ENCODE measurements at regions not wholly inside any gene's neighbourhood (a gene's known extent, or its start where the extent isn't known, plus 50 kb on each side); places are given as distances from the start of the nearest gene placed in this dataset.
"Not testable (repeated sequence)": the region's sequence is repeated elsewhere in the genome, so short reads cannot be mapped to it uniquely, and the experiment has no call there.

DNA sequence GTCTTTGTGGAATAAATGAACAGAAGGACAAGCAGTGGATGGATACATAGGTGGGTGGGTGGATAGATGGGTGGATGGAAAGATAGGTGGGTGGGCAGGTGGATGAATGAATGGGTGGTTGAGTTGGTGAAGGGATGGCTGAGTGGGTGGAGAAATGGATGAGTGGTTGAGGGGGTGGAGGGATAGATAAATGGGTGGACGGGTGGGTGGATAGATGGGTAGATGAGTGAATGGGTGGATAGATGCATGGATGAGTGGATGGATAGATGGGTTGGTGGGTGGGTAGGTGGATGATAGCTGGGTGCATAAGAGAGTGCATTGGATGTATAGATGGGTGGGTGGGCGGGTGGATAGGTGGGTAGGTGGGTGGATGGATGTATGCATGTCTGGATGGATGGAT, 63.5 kb downstream of the UNC93B1 start:
- DNase-seq, result not testable (repeated sequence)

DNA sequence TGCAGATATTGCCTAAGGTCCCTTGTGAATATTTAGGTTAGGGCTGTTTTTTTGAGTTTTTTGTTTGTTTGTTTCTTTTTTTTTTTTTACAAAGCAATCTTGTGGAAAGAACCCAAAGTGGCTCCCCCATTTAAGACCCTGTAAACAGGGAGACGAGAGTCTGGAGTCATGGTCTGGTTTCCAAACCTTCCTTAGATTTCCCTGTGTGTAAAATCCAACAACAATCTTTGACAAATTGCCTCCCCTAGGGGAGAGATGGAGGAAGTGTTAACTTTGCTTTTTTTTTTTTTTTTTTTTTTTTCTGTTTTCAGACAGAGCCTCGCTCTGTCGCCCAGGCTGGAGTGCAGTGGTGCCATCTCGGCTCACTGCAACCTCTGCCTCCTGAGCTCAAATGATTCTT, 64.9 kb downstream of the UNC93B1 start:
- DNase-seq, result not testable (repeated sequence)

DNA sequence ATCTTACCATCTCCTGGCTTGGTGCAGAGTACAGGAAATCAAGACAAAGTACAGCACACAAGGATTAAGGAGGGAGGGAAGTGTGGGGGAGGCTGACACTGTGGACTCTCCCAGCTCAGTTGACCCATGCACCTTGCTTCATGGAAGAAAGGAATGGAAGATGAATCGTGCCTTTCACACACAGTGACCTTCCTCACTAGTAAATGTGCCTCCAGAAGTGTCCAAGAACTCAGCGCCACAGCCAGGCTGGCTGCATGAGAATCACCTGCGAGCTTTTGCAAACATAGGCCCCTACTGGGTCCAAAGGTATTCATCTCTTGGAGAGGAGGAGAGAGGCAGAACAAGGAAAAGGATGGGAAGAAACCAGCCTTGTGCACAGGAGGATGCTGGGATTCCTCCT, 65.5 kb downstream of the UNC93B1 start:
- not testable (repeated sequence) for DNase-seq

DNA sequence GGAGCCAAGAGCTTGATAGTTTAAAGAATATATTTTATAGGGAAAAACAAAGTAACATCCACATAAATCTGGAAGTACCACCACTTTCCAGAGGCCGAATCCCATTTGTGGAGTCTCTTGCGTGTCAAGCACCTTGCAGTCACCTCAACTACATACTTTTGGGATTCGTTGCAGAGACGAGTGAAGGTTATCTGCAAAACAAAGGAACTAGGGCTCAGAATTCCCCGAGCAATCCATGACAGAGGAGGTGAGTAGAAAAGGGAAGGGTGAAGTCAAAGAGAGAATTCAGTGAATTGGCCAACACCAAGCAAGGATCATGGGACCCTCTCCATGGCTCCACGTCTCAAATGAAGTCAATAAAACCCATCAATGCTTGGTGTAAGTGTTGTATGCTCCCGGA, 80.3 kb downstream of the UNC93B1 start:
- not testable (repeated sequence) for DNase-seq

DNA sequence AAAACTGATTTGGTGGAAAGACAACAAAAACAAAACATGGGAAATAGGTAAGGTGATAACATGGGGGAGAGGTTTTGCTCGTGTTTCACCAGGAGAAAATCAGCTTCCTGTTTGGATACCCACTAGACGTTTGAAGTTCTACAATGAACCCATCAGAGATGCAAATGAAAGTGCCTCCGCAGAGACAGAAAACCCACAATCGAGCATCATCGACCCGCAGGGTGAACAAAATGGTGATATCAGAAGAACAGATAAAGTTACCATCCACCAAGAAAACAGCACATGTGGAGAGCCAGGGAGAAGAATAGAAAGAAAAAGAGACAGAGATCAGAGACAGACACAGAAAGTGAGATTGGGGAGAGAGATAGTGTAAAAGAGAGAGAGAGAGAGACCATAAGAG, 83.4 kb downstream of the UNC93B1 start:
- DNase-seq, result not testable (repeated sequence)

DNA sequence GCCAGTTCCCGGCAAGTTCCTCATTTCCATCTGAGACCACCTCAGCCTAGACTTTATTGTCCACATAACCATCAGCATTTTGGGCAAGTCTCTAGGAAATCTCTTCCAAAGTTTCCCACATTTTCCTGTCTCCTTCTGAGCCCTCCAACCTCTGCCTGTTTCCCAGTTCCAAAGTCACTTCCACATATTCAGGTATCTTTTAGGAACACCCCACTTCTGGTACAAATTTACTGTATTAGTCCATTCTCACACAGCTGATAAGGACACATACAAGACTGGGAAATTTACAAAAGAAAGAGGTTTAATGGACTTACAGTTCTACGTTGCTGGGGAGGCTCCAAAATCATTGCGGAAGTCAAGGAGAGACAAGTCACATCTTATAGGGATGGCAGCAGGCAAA, 91.7 kb downstream of the UNC93B1 start:
- DNase-seq, result not testable (repeated sequence)

DNA sequence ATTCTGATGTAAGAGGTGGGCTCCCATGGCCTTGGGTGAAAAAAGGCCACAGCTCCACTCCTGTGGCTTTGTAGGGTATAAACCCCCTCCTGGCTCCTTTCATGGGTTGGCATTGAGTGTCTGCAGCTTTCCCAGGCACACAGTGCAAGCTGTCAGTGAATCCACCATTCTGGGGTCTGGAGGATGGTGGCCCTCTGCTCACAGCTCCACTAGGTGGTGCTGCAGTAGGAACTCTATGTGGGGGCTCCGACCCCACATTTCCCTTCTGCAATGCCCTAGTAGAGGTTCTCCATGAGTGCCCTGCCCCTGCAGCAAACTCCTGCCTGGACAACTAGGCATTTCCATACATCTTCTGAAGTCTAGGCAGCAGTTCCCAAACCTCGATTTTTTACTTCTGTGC, 92.7 kb downstream of the UNC93B1 start:
- DNase-seq, result not testable (repeated sequence)

DNA sequence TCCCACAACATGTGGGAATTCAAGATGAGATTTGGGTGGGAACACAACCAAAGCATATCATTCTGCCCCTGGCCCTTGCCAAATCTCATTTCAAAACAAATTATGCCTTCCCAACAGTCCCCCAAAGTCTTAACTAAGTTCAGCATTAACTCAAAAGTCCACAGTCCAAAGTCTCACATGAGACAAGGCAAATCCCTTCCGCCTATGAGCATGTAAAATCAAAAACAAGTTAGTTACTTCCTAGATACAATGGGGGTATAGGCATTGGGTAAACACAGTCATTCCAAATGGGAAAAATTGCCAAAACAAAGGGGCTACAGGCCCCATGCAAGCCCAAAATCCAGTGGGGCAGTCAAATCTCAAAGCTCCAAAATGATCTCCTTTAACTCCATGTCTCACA, 93.1 kb downstream of the UNC93B1 start:
- not testable (repeated sequence) for DNase-seq

DNA sequence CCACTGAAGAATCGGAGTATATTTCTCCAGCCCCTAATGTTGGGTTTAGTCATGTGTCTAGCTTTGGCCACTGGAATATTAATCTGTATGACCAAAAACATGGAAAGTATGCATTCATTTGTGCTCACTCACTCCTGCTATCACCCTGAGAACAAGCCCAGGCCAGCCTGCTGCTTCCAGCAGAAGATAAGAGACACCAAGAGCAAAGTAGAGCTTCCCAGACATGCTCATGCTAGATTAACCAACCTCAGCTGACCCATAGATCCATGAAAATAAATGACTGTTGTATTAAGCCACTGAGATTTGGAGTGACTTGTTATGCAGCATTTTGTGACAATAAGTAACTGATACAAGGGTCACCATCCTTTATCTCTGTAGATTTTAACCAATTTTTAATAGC, 96.9 kb downstream of the UNC93B1 start:
- DNase-seq, result not testable (repeated sequence)

DNA sequence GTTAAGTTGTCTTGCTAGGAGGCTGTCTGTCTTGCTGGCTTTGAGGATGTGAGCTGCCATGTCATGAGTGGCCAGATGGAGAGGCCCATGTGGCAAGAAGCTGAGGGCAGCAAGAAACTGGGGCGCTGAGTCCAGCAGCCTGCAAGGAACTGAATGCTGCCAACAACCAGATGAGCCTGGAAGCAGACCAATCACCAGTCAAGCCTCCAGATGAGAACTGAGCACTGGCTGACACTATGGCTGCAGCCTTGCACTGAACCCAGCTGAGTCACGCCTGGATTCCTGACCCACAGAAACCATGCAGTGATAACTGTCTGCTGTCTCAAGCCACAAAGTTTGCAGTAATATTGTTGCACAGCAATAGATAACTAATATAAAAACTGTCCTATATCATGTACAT, 104.4 kb downstream of the UNC93B1 start:
- not testable (repeated sequence) for DNase-seq

DNA sequence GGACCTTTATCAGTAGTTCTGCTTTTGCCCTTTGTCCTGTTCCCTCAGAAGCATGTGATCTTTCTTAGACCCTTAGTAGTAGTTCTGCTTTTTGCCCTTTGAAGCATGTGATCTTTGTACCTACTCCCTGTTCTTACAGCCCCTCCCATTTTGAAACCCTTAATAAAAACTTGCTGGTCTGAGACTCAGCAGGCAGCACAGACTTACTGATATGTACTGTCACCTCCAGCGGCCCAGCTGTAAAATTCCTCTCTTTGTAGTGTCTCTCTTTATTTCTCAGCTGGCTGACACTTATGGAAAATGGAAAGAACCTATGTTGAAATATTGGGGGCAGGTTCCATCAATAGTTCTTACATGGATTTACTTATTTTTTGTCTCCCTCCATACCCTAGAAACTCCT, 110.4 kb downstream of the UNC93B1 start:
- not testable (repeated sequence) for DNase-seq

DNA sequence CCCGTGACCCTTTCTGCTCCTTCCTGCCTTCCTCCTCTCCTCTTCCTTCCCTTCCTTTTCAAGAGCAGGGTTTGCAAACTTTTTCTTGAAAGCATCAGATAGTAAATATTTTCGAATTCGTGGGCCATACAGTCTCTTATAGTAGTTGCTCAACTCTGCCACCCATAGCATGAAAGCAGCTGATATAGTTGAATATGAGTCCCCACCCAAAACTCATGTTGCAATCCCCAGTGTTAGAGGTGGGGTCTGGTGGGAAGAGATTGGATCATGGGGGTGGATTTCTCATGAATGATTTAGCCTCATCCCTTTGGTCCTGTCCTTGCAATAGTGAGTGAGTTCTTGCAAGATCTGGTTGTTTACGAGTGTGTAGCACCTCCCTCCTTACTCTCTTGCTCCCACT, 114.3 kb downstream of the UNC93B1 start:
- DNase-seq, result not testable (repeated sequence)

DNA sequence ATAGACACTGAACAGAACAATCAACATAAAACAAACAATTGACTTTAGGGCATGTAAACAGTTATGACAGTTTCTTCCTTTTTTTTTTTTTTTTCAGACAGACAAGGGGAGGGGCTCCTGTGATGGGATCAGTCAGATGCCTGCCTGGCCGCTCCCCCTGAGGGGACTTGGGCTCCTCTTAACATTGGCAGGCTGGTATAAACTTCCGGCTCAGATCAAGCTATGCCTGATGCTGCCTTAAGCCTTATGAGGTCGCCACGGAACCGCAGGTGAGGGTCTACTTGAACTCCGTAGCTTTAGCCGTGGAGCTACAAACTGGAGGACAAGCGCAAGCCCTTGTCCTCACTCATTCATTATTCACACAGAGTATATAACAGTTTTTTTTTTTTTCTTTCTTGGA, 115.8 kb downstream of the UNC93B1 start:
- not testable (repeated sequence) for DNase-seq

DNA sequence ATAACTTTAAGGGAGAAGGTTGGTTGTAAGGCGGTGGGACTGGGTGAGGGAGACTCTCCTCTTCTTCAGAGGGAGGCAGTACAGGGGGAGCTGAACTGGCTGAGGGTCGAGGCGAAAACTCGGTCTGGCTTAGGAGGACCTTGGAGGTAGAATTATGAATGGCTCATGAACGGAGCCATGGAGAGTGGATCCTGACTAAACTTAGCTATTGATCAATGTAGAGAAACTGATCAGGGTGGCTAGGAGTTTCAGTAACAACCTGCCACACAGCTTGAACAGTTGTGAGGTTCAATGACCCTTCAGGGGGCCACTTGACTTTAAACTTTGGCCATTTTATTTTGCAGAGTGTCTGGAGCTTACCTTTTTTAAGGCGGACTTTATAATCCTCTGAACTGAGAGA, 117.2 kb downstream of the UNC93B1 start:
- not testable (repeated sequence) for DNase-seq

DNA sequence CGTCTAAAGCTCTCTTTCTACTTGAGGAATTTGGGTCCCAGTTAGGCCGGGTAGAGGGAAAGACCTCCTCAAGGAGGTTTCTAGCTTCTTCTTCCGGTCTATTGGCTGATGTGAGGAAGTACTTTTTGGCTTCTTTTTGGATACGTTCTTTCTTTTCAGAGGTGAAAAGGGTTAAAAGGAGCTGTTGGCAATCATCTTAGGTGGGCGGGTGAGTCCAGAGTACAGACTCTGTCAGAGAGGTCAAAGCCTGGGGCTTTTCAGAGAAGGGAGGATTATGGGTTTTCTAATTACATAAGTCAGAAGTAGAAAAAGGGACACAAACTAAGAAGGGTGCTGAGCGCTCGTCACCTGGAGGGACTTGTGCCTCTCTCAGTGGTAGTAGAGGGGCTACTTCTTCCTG, 117.7 kb downstream of the UNC93B1 start:
- DNase-seq, result not testable (repeated sequence)

DNA sequence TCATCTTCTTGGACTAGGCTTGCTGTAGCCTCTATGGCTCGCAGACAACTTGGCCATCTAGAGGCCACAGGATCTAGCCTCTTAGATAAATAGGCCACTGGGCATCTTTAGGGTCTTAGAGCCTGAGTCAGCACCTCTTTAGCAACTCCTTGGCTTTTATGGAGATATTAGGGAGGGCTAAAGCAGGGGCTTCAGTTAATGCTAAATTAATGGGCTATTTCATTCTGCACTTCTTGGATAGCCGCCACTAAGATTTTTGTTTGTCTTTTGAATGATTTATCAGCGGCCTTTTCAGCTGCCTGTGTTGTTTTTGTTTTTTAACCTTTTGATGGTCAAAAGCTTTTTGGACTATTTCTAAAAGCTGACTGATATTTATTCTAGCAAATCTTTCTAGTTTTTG, 118.3 kb downstream of the UNC93B1 start:
- not testable (repeated sequence) for DNase-seq

DNA sequence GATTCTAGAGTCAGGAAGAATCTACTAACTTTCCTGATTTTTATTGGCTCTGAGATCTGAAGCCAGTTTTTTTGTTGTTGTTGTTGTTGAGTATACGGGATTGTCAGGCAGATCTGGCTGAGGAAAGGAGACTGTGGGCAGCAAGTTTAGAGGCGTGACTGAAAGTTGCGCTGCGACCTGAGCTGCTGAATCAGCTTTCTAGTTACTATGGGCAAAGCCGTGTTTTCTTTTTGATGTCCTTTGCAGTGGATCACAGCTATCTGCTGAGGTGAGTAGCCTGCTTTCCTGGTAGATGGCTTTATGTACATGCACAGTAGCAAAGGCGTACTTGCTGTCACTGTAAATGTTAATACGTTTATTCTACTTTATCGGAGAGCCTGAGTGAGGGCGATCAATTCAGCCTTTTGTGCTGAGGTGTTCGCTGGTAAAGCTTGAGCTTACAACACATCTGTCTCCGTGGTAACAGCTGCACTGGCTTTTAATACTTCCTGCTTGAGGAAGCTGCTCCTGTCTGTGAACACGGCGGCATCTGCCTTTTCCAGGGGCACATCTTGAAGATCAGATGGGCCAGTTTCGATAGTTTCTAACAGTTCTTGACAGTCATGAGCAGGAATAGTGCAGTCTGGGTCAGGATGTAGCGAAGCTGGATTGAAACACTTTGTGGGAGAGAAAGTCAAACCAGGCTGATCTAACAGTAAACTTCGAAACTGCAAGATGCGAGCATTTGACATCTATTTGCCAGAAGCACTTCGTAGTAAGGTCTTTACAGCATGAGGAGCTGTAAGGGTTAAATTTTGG, 118.9 kb downstream of the UNC93B1 start:
- not testable (repeated sequence) for DNase-seq

DNA sequence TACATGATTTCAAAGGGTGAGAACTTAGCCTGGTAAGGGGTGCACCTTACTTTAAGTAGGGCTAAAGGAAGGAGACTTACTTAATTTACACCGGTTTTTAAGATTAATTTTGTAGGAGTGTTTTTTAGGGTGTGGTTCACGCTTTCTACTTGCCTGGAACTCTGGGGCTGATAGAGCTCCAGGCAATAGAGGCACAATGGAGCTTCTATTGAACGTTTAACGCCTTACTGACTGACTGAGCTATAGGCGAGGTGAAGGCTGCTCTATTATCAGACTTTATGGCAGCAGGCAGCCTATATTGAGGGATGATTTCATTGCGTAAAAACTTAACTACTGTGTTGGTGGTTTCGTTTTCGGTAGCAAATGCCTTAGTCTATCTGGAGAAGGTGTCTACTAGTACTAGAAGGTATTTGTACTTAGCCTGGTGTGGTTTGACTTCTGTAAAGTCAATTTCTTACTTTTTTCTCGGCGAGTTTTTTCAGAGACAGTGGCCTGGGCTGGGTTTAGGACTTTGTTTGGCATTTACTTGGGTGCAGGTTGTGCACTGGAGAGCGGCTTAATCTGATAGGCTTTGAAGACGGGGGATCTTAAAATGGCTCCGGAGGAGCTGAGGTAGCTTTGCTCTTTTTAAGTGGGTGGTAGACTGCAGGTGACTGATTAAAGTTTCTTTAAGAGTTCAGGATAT, 119.7 kb downstream of the UNC93B1 start:
- not testable (repeated sequence) for DNase-seq

DNA sequence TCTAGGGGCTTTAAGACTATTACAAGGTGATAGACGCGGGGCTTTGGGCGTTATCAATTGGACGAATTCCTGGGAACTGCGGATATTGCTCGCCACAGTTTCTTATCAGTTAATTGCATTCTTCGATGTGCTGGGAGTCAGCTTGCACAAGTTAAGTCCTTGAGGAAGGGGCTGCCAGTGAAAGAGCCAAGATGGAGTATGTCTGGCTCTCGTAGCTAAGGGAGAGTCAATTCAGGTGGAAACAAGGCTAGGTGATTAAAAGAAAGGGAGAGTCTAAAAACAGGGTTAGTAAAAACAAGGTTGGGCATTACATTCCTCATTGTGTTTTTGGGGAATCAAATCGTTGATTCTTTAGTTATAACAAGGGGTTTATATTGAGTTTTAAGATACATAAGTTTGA, 121.6 kb downstream of the UNC93B1 start:
- not testable (repeated sequence) for DNase-seq

DNA sequence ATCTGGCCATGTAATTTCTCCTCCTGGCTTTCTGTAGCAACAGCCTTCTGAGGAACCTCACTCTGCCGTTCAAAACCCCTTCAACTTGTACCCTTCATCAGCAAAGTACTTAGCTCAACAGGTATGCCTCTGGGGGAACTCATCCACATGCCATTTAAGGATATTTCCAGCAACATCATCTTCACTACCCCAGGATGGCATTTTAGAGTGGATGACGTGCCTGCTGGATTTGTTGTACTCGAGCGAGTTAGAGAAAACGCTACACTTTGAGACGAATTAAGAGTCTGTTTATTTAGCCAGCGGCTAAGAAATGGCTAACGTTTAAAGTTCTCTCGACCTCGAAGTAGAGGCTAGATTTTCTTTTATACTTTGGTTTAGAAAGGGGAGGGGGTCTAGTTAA, 122.1 kb downstream of the UNC93B1 start:
- DNase-seq, result not testable (repeated sequence)

DNA sequence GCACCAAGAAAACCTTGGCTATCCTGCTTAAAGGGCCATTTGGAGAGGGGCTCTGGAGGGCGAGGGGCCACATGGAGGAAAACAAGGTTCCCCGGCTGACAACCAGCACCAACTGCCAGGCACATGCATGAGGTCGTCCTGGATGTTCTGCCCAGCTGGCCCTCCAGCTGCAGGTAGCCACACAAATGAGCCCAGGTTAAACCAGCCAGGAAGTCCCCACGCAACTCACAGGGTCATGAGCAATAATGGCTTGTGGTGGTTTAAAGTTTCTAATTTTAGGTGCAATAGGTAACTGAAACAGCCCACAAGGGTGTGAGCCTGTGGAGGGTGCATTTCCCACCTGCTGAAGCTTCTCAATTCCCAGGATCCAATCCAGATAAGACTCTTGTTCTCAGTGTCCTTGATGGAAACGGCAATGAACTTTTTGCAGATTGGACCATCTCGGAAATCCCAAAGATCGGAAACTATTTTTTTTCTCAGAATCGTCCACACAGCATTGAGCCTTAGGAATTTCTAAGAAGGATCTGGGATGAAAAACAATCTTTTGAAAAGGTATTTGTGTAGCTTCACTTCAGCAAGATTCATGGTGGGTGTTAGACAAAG, 123.2 kb downstream of the UNC93B1 start:
- not testable (repeated sequence) for DNase-seq

DNA sequence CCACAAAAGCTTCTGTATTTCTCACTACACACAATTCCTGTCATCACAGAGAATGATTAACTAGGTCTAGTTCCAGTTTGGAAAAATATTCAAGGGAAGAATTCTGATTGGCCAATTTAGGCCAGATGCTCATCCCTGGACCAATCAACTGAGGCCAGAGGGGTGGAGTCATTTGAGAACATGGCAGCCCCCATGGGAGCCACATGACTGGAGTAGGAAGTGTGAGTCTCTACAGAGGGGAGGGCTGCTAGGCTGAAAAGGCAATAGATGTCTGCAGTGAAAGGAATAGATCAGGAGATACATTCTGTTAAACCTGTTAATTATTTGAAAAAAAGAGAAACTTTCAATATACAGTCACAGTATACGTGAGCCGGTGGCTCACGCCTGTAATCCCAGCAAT, 125.2 kb downstream of the UNC93B1 start:
- DNase-seq, result not testable (repeated sequence)

DNA sequence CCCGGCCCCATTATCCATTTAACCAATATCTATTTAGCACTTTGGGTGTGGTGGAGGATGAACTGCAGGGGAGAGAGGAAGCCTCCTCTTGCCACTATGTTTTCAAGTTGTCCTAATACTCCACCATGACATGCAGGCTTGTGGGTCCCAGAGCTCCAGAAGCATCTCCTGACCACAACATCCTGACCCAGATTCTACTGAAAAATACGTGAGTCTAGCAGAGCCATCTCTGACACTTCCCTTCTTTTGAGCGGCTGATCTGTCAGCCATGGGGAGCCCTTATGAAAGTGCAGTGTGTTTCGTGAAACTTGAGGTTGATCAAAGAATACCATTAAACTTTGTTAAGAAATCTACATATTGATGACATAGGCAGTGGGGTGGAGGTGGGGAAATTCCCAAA, 126.6 kb downstream of the UNC93B1 start:
- DNase-seq, result not testable (repeated sequence)

DNA sequence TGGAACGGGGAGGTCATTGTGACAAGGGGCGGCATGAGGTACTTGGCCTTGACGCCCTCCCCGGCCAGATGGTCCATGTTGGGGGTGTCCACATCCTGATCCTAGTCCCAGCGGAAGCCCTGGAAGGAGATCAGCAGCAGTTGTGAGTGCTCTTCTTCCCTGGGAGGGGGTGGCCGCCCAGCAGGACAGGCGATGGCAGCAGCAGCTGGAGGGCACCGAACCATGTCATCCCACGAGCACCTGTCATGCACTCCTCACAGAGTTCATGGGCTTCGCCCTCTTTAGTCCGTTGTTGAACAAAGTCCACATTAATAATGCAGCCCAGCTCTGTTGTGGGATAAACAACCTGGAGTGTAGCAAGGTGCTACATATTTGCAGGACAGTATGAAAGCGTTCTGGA, 130.7 kb downstream of the UNC93B1 start:
- not testable (repeated sequence) for DNase-seq
